ENCODE measurements at regions not wholly inside any gene's neighbourhood (a gene's known extent, or its start where the extent isn't known, plus 50 kb on each side); places are given as distances from the start of the nearest gene placed in this dataset.

- TF ChIP-seq CTCF (conservative IDR thresholded peaks at IDR 0.05), result no peak
- no peak for TF ChIP-seq ZFX (IDR thresholded peaks at IDR 0.05)
These were observed 954.6 kb upstream of the MANEA start for GRCh38 chr6:94622783-94623182.
